ENCODE measurements at regions not wholly inside any gene's neighbourhood (a gene's known extent, or its start where the extent isn't known, plus 50 kb on each side); places are given as distances from the start of the nearest gene placed in this dataset.

GRCh38 chr18:11387880-11388279, 221.5 kb upstream of the SLC35G4 start:
- TF ChIP-seq CTCF (IDR thresholded peaks at IDR 0.05) (no peak), POLR2A (IDR thresholded peaks at IDR 0.05) (no peak)

Measured in ovary (tissue), 3 donors.